ENCODE measurements at regions not wholly inside any gene's neighbourhood (a gene's known extent, or its start where the extent isn't known, plus 50 kb on each side); places are given as distances from the start of the nearest gene placed in this dataset.
A peak's percentile ranks its signal among the peaks of the same experiment; 100 is the strongest.
"Not testable (repeated sequence)": the region's sequence is repeated elsewhere in the genome, so short reads cannot be mapped to it uniquely, and the experiment has no call there.

DNA sequence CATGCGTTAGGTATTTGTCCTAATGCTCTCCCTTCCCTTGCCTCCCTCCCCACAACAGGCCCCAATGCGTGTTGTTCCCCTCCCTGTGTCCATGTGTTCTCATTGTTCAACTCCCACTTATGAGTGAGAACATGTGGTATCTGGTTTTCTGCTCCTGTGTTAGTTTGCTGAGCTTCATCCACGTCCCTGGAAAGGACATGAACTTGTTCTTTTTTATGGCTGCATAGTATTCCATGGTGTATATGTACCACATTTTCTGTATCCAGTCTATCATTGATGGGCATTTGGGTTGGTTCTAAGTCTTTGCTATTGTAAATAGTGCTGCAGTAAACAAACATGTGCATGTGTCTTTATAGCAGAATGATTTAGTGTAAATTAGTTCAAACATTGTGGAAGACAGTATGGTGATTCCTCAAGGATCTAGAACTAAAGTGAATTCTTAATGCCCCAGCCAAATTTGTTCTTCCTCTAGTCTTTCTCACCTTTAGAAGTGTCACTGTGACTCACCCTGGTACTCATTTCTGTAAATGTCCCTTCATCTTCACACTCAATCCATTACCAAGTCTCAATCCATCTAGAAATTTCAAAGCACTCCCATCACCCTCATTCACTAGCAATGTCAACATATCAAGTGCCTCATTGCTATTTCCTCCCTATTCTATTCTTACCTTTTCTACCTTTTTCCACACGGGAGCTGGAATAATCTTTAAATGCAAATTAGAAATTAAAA is 123.9 kb downstream of the MREG start:
- not testable (repeated sequence) for DNase-seq; H3K27me3 Mint-ChIP-seq (ENCODE audit: low read depth, poor library complexity); H3K36me3 Mint-ChIP-seq (ENCODE audit: low read depth); H3K9me3 Mint-ChIP-seq; H3K4me3 Mint-ChIP-seq; H3K27ac Mint-ChIP-seq
- H3K4me1 Mint-ChIP-seq, result peaks cover 14% of the 10 kb centered on the region

DNA sequence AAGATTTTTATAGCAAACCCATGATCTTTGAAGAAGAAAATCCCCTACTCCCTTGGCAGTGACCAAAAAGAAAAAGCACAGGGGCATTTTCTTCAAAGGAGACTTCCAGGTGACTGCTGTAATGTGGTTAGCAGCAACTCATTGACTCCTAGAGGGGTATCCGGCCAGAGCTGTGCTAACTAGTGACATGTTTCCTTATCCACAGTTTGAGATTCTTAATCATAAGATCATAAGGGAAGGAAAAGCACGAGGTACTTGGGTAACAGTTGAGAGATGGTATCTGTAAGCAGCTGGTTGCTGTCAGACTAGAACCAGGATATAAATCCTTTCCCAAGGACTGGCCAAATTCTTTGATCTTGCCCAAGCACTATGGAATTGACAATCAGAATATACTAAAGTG is 124.7 kb downstream of the MREG start:
- Mint-ChIP-seq H3K27me3 (ENCODE audit: low read depth, poor library complexity) (peaks cover 3% of the 10 kb centered on the region), H3K9me3 (peaks cover 4% of the 10 kb centered on the region), H3K27ac (no peak overlapping the region), H3K36me3 (ENCODE audit: low read depth) (no peaks in the 10 kb centered on the region), H3K4me3 (no peak overlapping the region), H3K4me1 (peaks cover 21% of the 10 kb centered on the region)
- no peak for TF ChIP-seq CTCF (IDR thresholded peaks at IDR 0.05)
- DNase-seq, result no peak

DNA sequence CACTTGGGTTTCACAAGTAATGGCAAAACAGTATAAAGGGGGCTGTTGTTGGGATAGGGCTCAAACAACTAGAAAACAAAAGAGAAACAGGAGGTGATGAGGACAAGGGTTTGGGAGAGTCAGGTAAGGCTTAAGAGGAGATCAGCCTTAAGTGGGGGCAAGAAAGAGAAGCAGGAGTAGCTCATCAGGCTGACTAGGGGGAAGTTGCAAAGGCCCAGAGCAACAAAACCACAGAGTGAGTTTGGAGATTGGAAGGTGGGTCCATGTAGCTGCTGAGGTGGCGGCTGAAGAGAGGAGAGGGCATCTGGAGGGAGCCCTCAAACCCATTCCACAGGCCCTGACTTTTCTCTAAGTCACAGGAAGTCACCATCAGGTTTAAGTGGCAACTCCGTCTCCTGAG is 126.0 kb downstream of the MREG start:
- Mint-ChIP-seq H3K4me1 (peaks cover 25% of the 10 kb centered on the region), H3K36me3 (ENCODE audit: low read depth) (no peaks in the 10 kb centered on the region), H3K9me3 (peaks cover 4% of the 10 kb centered on the region), H3K4me3 (no peak overlapping the region), H3K27me3 (ENCODE audit: low read depth, poor library complexity) (peaks cover 3% of the 10 kb centered on the region), H3K27ac (no peak overlapping the region)
- DNase-seq, result no peak
- TF ChIP-seq CTCF (IDR thresholded peaks at IDR 0.05), result no peak

- H3K9me3 Mint-ChIP-seq, result peaks cover 4% of the 10 kb centered on the region
- TF ChIP-seq CTCF (IDR thresholded peaks at IDR 0.05), result no peak
- H3K27me3 Mint-ChIP-seq (ENCODE audit: low read depth, poor library complexity), result peaks cover 3% of the 10 kb centered on the region
- H3K4me1 Mint-ChIP-seq, result peaks cover 31% of the 10 kb centered on the region
- H3K27ac Mint-ChIP-seq, result no peak overlapping the region
- no peaks in the 10 kb centered on the region for H3K36me3 Mint-ChIP-seq (ENCODE audit: low read depth)
- no peak overlapping the region for H3K4me3 Mint-ChIP-seq
- DNase-seq, result no peak
Observed at GRCh38 chr2:215886022-215886421, 127.3 kb downstream of the MREG start.

DNA sequence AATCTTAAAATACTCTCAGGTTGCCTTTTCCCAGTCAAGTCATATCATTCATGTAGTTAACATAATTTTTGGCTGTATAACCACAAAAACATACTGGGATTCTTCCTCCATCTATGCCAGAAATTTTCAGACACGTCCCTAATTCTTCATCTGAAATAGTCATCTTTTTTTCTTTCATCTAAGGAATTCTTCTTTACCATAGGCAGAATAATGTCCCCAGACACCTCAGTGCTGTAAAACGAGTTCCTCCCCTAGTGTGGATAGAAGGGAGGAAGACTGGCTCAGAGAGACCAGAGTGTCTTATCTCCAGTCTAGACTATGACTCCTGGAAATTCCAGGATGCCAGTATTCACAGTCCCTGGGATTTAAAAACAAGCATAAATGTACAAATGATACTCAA is 127.8 kb downstream of the MREG start:
- no peak for TF ChIP-seq CTCF (IDR thresholded peaks at IDR 0.05)
- Mint-ChIP-seq H3K27me3 (ENCODE audit: low read depth, poor library complexity) (peaks cover 3% of the 10 kb centered on the region), H3K4me3 (no peak overlapping the region), H3K9me3 (peaks cover 4% of the 10 kb centered on the region), H3K27ac (peak overlapping the region; percentile 47), H3K4me1 (peaks cover 36% of the 10 kb centered on the region), H3K36me3 (ENCODE audit: low read depth) (no peaks in the 10 kb centered on the region)
- no peak for DNase-seq

DNA sequence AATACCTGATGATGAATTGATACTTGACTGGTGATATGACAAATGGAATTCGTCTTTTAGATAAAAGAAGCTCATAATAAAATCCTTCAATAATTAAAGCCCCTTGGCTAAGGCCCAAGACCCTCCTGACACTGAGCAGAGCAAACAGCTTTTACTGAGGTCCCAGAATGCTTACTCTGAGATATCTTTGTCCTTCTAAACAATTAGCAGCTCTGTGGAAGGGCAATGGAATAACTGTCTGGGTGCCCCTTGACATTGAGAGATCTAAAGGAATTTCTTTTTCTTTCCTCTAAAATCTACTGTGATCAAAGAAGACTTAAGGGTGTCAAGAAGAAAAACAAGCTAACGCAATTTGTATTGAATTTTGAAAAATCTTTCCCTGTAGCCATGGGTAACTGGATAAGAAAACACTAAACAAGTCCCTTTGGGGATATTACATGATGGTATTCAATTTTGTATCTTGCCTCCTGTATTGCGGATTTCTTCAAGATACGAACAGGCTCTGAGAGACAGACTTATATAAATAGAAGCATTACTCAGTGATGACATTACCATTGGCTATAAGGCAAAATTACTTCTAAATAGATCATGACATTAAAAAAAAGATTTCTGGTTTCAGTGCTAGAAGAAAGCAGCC is 128.8 kb downstream of the MREG start:
- Mint-ChIP-seq H3K27me3 (ENCODE audit: low read depth, poor library complexity) (peaks cover 3% of the 10 kb centered on the region), H3K9me3 (peaks cover 1% of the 10 kb centered on the region), H3K36me3 (ENCODE audit: low read depth) (no peaks in the 10 kb centered on the region), H3K4me1 (peaks cover 42% of the 10 kb centered on the region), H3K4me3 (no peak overlapping the region), H3K27ac (peak overlapping the region; percentile 31)
- TF ChIP-seq CTCF (IDR thresholded peaks at IDR 0.05), result no peak
- DNase-seq, result no peak

Measured in nephron progenitor cell (in vitro differentiated cells).